ENCODE measurements at regions not wholly inside any gene's neighbourhood (a gene's known extent, or its start where the extent isn't known, plus 50 kb on each side); places are given as distances from the start of the nearest gene placed in this dataset.
"Not testable (repeated sequence)": the region's sequence is repeated elsewhere in the genome, so short reads cannot be mapped to it uniquely, and the experiment has no call there.

DNA sequence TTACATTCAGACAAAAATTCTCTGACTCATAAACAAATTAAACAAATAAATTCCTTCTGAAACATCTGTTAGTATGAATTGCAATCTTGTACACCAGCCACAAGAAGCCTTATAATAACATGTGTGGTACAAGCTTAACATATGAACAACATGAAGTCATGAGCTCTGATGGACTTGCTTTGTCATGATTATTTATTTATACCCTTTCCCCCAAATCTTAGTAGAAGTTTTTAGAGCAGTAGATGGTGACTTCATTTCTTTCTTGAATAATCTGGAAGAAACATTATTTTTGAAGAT, 633.4 kb downstream of the EPHA3 start:
- H3K4me1 Mint-ChIP-seq (ENCODE audit: low read depth) = no peaks in the 10 kb centered on the region
- H3K27me3 Mint-ChIP-seq = no peaks in the 10 kb centered on the region
- no peaks in the 10 kb centered on the region for H3K4me1 ChIP-seq (ENCODE audit: insufficient read depth, low read length)
- peaks cover 4% of the 10 kb centered on the region for H3K9me3 Mint-ChIP-seq
- no peak for DNase-seq
- ATAC-seq (ENCODE audit: poor library complexity) = no peak
- H3K36me3 Mint-ChIP-seq (ENCODE audit: low read depth) = no peaks in the 10 kb centered on the region
- H3K9me3 ChIP-seq (ENCODE audit: control insufficient read depth in 1 of 2, insufficient read depth in 1 of 2, low read length in 2 of 2) = peaks cover 0 to 4% of the 10 kb centered on the region in 2 experiments
- intact Hi-C loops (cut with DNase I, micrococcal nuclease) = no loop called here
- TF ChIP-seq, protein P1, sequence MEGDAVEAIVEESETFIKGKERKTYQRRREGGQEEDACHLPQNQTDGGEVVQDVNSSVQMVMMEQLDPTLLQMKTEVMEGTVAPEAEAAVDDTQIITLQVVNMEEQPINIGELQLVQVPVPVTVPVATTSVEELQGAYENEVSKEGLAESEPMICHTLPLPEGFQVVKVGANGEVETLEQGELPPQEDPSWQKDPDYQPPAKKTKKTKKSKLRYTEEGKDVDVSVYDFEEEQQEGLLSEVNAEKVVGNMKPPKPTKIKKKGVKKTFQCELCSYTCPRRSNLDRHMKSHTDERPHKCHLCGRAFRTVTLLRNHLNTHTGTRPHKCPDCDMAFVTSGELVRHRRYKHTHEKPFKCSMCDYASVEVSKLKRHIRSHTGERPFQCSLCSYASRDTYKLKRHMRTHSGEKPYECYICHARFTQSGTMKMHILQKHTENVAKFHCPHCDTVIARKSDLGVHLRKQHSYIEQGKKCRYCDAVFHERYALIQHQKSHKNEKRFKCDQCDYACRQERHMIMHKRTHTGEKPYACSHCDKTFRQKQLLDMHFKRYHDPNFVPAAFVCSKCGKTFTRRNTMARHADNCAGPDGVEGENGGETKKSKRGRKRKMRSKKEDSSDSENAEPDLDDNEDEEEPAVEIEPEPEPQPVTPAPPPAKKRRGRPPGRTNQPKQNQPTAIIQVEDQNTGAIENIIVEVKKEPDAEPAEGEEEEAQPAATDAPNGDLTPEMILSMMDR (IDR thresholded peaks at IDR 0.05) = no peak
- H3K27me3 ChIP-seq (ENCODE audit: control insufficient read depth in 1 of 2, insufficient read depth in 2 of 2, low read length in 2 of 2) = no peaks in the 10 kb centered on the region
- H3K27ac Mint-ChIP-seq = no peak overlapping the region
- no peak overlapping the region for H3K4me3 Mint-ChIP-seq
- no peak overlapping the region for H3K27ac ChIP-seq (ENCODE audit: low read depth in 1 of 2, low read length in 2 of 2)
- CTCF ChIA-PET = no interaction called here
- no peaks in the 10 kb centered on the region for H3K36me3 ChIP-seq (ENCODE audit: insufficient read depth, low read length)
- no peak overlapping the region for H3K4me3 ChIP-seq (ENCODE audit: low read length)
- POLR2A ChIA-PET = no interaction called here

GRCh38 chr3:89742546-89742945, 635.1 kb downstream of the EPHA3 start:
- H3K4me3 Mint-ChIP-seq = no peak overlapping the region
- H3K9me3 Mint-ChIP-seq = peaks cover 4% of the 10 kb centered on the region
- H3K27ac Mint-ChIP-seq = no peak overlapping the region
- H3K27ac ChIP-seq (ENCODE audit: low read depth in 1 of 2, low read length in 2 of 2) = no peak overlapping the region
- no peaks in the 10 kb centered on the region for H3K36me3 ChIP-seq (ENCODE audit: insufficient read depth, low read length)
- intact Hi-C loops (cut with DNase I, micrococcal nuclease) = no loop called here
- no peaks in the 10 kb centered on the region for H3K27me3 ChIP-seq (ENCODE audit: control insufficient read depth in 1 of 2, insufficient read depth in 2 of 2, low read length in 2 of 2)
- DNase-seq = no peak
- CTCF ChIA-PET = interaction anchor here (1.0 kb wide), 1 partner anchor 36 kb away, joined by 3 read pairs; no protein-coding TSS in a partner anchor
- H3K4me3 ChIP-seq (ENCODE audit: low read length) = no peak overlapping the region
- no peaks in the 10 kb centered on the region for H3K4me1 ChIP-seq (ENCODE audit: insufficient read depth, low read length)
- H3K4me1 Mint-ChIP-seq (ENCODE audit: low read depth) = no peaks in the 10 kb centered on the region
- peaks cover 0 to 7% of the 10 kb centered on the region in 2 experiments for H3K9me3 ChIP-seq (ENCODE audit: control insufficient read depth in 1 of 2, insufficient read depth in 1 of 2, low read length in 2 of 2)
- no peaks in the 10 kb centered on the region for H3K27me3 Mint-ChIP-seq
- no peaks in the 10 kb centered on the region for H3K36me3 Mint-ChIP-seq (ENCODE audit: low read depth)
- TF ChIP-seq, protein P1 (IDR thresholded peaks at IDR 0.05) = no peak
- no peak for ATAC-seq (ENCODE audit: poor library complexity)
- POLR2A ChIA-PET = no interaction called here

DNA sequence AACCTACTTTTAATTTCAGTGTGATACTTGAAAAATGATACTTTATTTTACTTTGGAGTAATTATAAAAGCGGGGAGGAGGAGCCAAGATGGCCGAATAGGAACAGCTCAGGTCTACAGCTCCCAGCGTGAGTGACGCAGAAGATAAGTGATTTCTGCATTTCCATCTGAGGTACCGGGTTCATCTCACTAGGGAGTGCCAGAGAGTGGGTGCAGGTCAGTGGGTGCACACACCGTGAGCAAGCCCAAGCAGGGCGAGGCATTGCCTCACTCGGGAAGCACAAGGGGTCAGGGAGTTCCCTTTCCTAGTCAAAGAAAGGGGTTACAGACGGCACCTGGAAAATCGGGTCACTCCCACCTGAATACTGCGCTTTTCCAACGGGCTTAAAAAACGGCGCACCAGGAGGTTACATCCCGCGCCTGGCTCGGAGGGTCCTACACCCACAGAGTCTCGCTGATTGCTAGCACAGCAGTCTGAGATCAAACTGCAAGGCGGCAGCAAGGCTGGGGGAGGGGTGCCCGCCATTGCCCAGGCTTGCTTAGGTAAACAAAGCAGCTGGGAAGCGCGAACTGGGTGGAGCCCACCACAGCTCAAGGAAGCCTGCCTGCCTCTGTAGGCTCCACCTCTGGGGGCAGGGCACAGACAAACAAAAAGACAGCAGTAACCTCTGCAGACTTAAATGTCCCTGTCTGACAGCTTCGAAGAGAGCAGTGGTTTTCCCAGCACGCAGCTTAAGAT, 640.3 kb downstream of the EPHA3 start:
- not testable (repeated sequence) for H3K9me3 Mint-ChIP-seq

DNA sequence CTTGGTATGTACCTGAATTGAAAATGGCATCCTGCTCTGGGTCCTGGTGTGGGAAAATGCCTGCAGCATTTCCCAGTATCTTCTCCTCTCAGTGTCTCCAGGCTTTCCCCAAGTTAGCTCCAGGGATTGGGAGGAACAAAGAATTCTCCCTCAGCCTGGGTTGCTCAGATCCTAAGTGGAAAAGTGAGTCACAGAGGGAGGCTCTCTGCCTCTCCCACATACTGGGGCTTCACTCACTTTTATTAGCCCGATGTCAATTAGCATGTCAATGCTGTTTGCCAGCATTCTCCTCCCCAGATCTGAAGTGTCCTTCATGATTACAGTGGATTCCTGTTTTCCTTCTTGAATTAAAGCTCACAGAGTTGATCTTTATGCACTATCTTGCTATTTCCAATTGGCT, 655.0 kb downstream of the EPHA3 start:
- peaks cover 22% of the 10 kb centered on the region for H3K9me3 Mint-ChIP-seq
- no peaks in the 10 kb centered on the region for H3K27me3 Mint-ChIP-seq
- TF ChIP-seq, protein P1 (IDR thresholded peaks at IDR 0.05) = no peak
- H3K4me3 Mint-ChIP-seq = no peak overlapping the region
- H3K36me3 Mint-ChIP-seq (ENCODE audit: low read depth) = no peaks in the 10 kb centered on the region
- H3K9me3 ChIP-seq (ENCODE audit: control insufficient read depth in 1 of 2, insufficient read depth in 1 of 2, low read length in 2 of 2) = peaks cover 8 to 15% of the 10 kb centered on the region in 2 experiments
- no peaks in the 10 kb centered on the region for H3K27me3 ChIP-seq (ENCODE audit: control insufficient read depth in 1 of 2, insufficient read depth in 2 of 2, low read length in 2 of 2)
- ATAC-seq (ENCODE audit: poor library complexity) (no peak), DNase-seq (no peak)
- H3K27ac Mint-ChIP-seq = no peak overlapping the region
- intact Hi-C loops (cut with DNase I, micrococcal nuclease) = no loop called here
- H3K4me3 ChIP-seq (ENCODE audit: low read length) = no peak overlapping the region
- H3K36me3 ChIP-seq (ENCODE audit: insufficient read depth, low read length) = no peaks in the 10 kb centered on the region
- ChIA-PET POLR2A (no interaction called here), CTCF (no interaction called here)
- no peak overlapping the region for H3K27ac ChIP-seq (ENCODE audit: low read depth in 1 of 2, low read length in 2 of 2)
- H3K4me1 ChIP-seq (ENCODE audit: insufficient read depth, low read length) = no peaks in the 10 kb centered on the region
- H3K4me1 Mint-ChIP-seq (ENCODE audit: low read depth) = no peaks in the 10 kb centered on the region

More for the DNA sequence above, 640.3 kb downstream of the EPHA3 start:
- H3K27me3 Mint-ChIP-seq; intact Hi-C loops (cut with DNase I, micrococcal nuclease); H3K27me3 ChIP-seq (ENCODE audit: control insufficient read depth in 1 of 2, insufficient read depth in 2 of 2, low read length in 2 of 2); POLR2A ChIA-PET; H3K36me3 Mint-ChIP-seq (ENCODE audit: low read depth); H3K36me3 ChIP-seq (ENCODE audit: insufficient read depth, low read length); H3K4me1 ChIP-seq (ENCODE audit: insufficient read depth, low read length); H3K4me3 Mint-ChIP-seq; H3K4me1 Mint-ChIP-seq (ENCODE audit: low read depth); CTCF ChIA-PET; ATAC-seq (ENCODE audit: poor library complexity); H3K27ac Mint-ChIP-seq; H3K4me3 ChIP-seq (ENCODE audit: low read length); DNase-seq; H3K27ac ChIP-seq (ENCODE audit: low read depth in 1 of 2, low read length in 2 of 2): not testable (repeated sequence)
- H3K9me3 ChIP-seq (ENCODE audit: control insufficient read depth in 1 of 2, insufficient read depth in 1 of 2, low read length in 2 of 2) = peaks cover 0 to 11% of the 10 kb centered on the region in 2 experiments
